NCI-H1436 (cell line): ENCODE measurements at regions not wholly inside any gene's neighbourhood (a gene's known extent, or its start where the extent isn't known, plus 50 kb on each side); places are given as distances from the start of the nearest gene placed in this dataset.

ENCODE experiments used
- DNase-seq: peaks from one replicate; lab custom pipeline; 2025; lab: John Stamatoyannopoulos, UW

DNA sequence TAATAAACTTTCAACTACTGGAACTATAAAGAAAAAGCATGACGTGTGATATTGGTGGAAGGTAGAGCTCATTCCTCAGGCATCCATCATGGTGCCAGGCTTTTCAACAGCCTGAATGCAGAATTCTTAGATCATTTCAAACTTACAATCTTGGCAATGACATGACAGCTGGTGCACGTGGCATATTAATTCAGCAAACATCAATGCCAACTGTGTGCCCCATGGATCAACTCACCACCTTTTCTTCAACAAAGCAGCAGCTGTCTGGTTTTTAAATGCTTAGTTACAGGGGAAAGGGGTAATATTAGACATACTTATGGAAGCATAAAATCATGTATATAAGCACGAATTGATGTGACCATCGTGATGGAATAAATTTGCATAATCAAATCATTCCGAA lies 56.0 kb upstream of the OR13F1 start:
- DNase-seq, result no peak
